ENCODE measurements at regions not wholly inside any gene's neighbourhood (a gene's known extent, or its start where the extent isn't known, plus 50 kb on each side); places are given as distances from the start of the nearest gene placed in this dataset.

- TF ChIP-seq, protein P1, sequence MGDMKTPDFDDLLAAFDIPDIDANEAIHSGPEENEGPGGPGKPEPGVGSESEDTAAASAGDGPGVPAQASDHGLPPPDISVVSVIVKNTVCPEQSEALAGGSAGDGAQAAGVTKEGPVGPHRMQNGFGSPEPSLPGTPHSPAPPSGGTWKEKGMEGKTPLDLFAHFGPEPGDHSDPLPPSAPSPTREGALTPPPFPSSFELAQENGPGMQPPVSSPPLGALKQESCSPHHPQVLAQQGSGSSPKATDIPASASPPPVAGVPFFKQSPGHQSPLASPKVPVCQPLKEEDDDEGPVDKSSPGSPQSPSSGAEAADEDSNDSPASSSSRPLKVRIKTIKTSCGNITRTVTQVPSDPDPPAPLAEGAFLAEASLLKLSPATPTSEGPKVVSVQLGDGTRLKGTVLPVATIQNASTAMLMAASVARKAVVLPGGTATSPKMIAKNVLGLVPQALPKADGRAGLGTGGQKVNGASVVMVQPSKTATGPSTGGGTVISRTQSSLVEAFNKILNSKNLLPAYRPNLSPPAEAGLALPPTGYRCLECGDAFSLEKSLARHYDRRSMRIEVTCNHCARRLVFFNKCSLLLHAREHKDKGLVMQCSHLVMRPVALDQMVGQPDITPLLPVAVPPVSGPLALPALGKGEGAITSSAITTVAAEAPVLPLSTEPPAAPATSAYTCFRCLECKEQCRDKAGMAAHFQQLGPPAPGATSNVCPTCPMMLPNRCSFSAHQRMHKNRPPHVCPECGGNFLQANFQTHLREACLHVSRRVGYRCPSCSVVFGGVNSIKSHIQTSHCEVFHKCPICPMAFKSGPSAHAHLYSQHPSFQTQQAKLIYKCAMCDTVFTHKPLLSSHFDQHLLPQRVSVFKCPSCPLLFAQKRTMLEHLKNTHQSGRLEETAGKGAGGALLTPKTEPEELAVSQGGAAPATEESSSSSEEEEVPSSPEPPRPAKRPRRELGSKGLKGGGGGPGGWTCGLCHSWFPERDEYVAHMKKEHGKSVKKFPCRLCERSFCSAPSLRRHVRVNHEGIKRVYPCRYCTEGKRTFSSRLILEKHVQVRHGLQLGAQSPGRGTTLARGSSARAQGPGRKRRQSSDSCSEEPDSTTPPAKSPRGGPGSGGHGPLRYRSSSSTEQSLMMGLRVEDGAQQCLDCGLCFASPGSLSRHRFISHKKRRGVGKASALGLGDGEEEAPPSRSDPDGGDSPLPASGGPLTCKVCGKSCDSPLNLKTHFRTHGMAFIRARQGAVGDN (CRISPR knock-in tag; IDR thresholded peaks at IDR 0.05) = peak; percentile 40; the same call in 1 of the 2 replicates
- TF ChIP-seq RCOR2 (CRISPR knock-in tag; IDR thresholded peaks at IDR 0.05) (no peak), ETV5 (CRISPR knock-in tag; IDR thresholded peaks at IDR 0.05; ENCODE audit: borderline replicate concordance) (0 out of 2 replicates have a peak, but pooled peaks have one; percentile 9), ZNF879 (CRISPR knock-in tag; IDR thresholded peaks at IDR 0.05) (no peak), RNF2 (conservative IDR thresholded peaks at IDR 0.05; ENCODE audit: low read depth) (no peak), DMAP1 (CRISPR knock-in tag; IDR thresholded peaks at IDR 0.05) (no peak), PTBP1 (IDR thresholded peaks at IDR 0.05; ENCODE audit: low read depth, low read length, poor library complexity, severe bottlenecking) (no peak), LCORL (IDR thresholded peaks at IDR 0.05) (no peak), LCORL (CRISPR knock-in tag; IDR thresholded peaks at IDR 0.05) (no peak), ZC3H4 (CRISPR knock-in tag; IDR thresholded peaks at IDR 0.05; ENCODE audit: borderline replicate concordance) (no peak), TAF1 (CRISPR knock-in tag; IDR thresholded peaks at IDR 0.05) (no peak), PHF5A (CRISPR knock-in tag; IDR thresholded peaks at IDR 0.05; ENCODE audit: low read depth, unreplicated experiment) (no peak), SNAPC2 (CRISPR knock-in tag; IDR thresholded peaks at IDR 0.05) (no peak), MXD4 (CRISPR knock-in tag; IDR thresholded peaks at IDR 0.05) (no peak), TAF15 (IDR thresholded peaks at IDR 0.05; ENCODE audit: low read depth, low read length, poor library complexity, severe bottlenecking) (no peak), JUNB (CRISPR knock-in tag; IDR thresholded peaks at IDR 0.05; ENCODE audit: borderline replicate concordance) (no peak), HHEX (CRISPR knock-in tag; IDR thresholded peaks at IDR 0.05) (no peak), ZNF598 (CRISPR knock-in tag; IDR thresholded peaks at IDR 0.05; ENCODE audit: borderline replicate concordance) (peak; percentile 42; the same call in 1 of the 2 replicates), SSRP1 (CRISPR knock-in tag; IDR thresholded peaks at IDR 0.05) (no peak), MTF2 (CRISPR knock-in tag; IDR thresholded peaks at IDR 0.05; ENCODE audit: borderline replicate concordance) (no peak)
- TF ChIP-seq, protein P2, sequence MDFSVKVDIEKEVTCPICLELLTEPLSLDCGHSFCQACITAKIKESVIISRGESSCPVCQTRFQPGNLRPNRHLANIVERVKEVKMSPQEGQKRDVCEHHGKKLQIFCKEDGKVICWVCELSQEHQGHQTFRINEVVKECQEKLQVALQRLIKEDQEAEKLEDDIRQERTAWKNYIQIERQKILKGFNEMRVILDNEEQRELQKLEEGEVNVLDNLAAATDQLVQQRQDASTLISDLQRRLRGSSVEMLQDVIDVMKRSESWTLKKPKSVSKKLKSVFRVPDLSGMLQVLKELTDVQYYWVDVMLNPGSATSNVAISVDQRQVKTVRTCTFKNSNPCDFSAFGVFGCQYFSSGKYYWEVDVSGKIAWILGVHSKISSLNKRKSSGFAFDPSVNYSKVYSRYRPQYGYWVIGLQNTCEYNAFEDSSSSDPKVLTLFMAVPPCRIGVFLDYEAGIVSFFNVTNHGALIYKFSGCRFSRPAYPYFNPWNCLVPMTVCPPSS (IDR thresholded peaks at IDR 0.05) = no peak
- TF ChIP-seq, protein P3, sequence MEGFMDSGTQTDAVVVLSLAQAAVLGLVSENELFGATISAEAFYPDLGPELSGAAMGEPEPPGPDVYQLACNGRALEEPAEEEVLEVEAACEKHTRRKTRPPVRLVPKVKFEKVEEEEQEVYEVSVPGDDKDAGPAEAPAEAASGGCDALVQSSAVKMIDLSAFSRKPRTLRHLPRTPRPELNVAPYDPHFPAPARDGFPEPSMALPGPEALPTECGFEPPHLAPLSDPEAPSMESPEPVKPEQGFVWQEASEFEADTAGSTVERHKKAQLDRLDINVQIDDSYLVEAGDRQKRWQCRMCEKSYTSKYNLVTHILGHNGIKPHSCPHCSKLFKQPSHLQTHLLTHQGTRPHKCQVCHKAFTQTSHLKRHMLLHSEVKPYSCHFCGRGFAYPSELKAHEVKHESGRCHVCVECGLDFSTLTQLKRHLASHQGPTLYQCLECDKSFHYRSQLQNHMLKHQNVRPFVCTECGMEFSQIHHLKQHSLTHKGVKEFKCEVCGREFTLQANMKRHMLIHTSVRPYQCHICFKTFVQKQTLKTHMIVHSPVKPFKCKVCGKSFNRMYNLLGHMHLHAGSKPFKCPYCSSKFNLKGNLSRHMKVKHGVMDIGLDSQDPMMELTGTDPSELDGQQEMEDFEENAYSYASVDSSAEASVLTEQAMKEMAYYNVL (CRISPR knock-in tag; IDR thresholded peaks at IDR 0.05; ENCODE audit: borderline replicate concordance) = no peak
- TF ChIP-seq, protein P4, sequence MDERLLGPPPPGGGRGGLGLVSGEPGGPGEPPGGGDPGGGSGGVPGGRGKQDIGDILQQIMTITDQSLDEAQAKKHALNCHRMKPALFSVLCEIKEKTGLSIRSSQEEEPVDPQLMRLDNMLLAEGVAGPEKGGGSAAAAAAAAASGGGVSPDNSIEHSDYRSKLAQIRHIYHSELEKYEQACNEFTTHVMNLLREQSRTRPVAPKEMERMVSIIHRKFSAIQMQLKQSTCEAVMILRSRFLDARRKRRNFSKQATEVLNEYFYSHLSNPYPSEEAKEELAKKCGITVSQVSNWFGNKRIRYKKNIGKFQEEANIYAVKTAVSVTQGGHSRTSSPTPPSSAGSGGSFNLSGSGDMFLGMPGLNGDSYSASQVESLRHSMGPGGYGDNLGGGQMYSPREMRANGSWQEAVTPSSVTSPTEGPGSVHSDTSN (CRISPR knock-in tag; IDR thresholded peaks at IDR 0.05) = no peak
Measured at GRCh38 chr15:97903971-97904572, 56.4 kb upstream of the ARRDC4 start (continued).

Measured in HepG2 (cell line).